HG02840 (cell line): ENCODE measurements at regions not wholly inside any gene's neighbourhood (a gene's known extent, or its start where the extent isn't known, plus 50 kb on each side); places are given as distances from the start of the nearest gene placed in this dataset.
"Not testable (repeated sequence)": the region's sequence is repeated elsewhere in the genome, so short reads cannot be mapped to it uniquely, and the experiment has no call there.

Experiments used
- ATAC-seq: cut with Tn5 transposase; IDR thresholded peaks from one replicate; pipeline ENCODE4 v1.9.1; 2021; ENCODE audit warnings: mild to moderate bottlenecking, moderate library complexity, moderate number of reproducible peaks; ENCODE audit not compliant: unreplicated experiment, low FRiP score

DNA sequence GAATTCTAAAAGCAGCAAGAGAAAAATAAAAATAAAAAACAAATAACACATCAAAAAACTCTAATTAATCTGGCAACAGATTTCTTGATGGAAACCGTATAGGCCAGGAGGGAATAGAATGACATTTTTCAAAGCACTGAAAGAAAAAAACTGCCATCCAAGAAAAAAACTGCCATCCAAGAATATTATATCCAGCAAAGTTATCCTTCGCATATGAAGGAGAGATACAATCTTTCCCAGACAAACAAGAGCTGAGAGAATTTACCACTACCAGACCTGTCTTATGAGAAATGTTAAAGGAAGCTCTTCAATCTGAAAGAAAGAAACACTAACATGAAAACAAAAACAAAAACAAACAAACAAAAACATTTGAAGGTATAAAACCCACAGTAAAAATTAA is 214.8 kb downstream of the EMP1 start:
- no peak for ATAC-seq

DNA sequence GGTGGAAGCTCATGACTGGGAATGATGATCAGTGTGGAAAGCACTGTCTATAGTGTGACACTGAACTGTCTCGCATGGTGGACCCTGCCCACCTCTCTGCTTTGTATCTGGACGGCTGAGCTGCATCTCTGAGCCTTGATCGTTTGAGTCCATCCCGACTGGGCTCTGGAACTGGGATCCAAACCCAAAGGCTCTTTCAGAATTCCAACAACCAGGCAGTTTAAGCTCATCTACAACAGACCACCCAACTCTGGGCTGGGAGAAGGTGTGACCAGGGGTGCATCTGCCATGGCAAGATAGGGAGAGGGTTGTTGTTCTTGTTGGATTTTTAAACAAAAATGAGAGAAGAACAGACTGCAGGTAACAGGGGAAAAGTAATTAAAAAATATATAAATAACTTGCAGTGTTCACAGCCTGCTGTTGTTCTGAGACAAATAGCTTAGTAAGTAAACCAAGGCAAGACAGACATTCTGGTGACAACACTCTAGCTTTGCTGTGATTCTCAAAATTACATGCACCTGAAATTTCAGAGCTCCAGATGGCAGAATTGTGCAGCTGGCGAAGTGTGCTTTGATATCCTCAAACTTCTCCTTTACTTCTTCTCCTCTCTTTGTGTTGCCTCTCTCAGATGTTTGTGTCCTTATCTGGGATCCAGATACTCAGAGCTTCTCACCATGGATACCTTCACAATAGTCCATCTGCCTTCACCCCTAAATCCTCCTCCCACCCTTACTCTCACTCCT is 209.6 kb downstream of the EMP1 start:
- ATAC-seq: no peak

DNA sequence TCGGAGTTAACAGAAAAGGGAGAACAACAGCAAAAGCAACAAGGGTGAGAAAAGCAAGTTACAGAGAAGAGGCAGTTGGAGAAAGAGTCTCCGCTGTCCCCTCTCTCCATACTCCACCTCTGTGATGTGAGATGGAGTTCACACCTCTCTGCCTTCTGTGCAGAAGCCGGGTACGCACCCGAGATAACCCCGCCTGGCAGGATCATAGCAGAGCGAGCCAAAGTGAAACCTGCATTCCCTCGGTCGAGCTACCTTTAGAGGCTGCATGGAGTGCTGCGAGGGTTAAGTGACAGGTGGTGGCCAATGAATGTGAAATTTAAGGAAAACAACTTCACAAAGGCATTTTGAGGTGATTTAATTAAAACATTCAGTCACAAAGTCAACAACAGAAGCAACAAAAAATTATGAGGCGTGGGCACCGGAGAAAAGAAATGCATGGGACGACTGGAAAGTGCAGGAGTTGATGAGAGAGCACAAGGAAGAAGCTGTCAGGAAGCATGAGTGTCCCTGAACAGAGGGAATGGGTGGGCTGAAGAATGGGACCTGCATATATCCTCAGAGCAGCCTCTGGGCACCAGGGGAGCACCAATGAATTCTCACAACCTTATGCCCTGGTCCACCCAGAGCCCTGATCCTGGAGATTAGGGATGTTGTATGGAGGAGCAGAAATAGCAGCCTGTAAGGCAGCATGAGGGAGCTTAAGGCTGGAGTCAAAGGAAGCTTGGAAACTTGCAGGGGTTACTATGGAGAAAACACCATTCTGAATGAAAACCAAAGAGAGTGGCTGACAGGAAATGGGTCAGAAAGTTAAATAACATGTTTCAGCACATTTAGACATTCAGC is 208.3 kb downstream of the EMP1 start:
- no peak for ATAC-seq

DNA sequence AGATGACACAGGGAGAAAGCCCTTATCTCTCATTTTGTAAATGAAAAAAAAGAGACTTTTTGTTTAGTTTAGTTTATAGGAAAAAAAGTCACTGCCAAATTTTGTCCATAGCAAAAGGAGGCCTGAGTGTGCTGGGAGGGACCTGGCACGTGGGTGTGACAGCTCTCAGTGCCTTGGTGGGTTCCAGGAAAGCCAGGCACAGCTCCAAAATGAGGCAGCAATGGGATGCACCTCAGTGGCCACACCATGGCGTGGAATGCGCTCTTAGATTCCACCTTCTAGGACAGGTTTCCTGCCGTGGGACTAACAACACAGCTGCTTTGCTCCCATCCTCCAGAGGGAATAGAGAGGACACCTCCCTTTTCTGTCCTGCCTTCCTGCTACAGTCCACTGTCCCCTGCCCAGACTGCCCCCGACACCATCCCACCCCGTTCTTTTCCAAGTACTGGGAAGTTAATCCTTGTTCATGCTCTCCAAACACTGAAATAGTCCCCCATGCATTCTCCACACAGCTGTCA is 207.6 kb downstream of the EMP1 start:
- ATAC-seq: no peak

DNA sequence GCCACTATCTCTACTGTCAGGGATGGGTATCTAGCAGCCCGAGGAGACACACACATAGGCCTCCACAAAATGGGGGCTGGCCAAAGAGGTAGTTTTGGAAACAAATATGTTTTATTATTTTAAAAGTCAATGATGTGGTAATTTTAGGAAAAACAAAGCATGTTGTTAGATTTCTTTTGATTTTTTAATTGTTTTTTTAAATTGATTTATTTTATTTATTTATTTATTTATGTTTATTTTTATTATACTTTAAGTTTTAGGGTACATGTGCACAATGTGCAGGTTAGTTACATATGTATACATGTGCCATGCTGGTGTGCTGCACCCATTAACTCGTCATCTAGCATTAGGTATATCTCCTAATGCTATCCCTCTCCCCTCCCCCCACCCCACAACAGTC is 194.8 kb downstream of the EMP1 start:
- ATAC-seq: not testable (repeated sequence)

DNA sequence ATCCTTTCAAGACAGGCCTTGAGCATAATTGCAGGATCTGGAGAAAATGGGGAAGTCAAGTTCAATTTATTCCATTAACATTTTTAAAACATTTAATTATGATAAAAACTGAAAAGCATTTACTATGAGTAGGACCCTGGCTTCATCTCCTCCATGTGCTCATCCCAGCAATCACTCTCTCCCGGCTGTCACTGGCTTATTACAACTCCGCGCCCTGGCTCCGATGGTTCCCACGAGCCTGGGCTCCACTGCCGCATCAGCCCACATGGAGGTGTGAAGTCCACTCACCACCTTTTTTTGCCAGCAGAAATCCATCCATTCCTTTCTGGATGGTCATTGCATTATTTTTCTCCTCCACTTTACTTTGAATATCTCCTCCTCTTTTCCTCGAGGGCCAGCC is 194.4 kb downstream of the EMP1 start:
- ATAC-seq: no peak

DNA sequence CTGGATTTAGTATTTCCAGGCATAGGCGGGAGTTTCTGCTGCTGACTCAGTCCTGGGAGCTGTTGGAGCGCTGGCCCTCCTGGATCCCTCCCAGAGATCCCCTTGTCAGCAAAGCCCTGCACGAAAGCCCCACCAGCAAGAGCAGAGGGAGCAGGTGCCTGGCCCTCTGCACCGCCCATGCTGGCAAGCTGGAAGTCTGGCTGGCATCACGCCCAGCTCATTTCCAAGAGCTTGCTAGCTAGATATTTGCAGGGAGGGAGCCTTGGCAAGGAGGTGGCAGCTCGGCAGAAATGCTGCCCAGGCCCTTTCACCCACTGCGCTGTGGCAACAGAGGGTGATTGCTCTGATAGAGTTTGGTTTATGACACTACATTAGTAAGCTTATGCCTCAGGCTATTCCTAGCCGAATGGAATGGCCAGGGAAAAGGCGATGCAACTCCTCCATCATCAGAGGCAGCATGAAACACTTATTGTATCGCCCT is 193.9 kb downstream of the EMP1 start:
- no peak for ATAC-seq

DNA sequence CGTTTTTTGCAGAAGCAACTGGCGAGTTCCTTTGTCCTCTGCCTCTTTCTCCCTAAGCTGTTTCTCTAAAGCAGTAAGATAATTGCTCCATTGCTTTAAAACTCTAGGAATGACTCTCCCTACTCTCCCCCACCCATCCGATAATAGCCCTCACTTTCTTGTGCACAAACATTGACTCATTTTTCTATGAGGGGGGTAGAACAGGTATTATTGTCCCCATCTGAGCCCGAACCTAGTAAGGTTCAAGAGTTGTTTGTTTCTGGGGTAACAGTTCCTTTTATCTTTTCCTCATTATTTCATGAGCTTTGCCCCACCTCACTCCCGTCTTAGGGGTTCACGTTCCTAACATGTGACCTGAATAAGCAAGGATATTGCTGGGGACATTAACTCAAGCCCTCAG is 190.6 kb downstream of the EMP1 start:
- no peak for ATAC-seq

DNA sequence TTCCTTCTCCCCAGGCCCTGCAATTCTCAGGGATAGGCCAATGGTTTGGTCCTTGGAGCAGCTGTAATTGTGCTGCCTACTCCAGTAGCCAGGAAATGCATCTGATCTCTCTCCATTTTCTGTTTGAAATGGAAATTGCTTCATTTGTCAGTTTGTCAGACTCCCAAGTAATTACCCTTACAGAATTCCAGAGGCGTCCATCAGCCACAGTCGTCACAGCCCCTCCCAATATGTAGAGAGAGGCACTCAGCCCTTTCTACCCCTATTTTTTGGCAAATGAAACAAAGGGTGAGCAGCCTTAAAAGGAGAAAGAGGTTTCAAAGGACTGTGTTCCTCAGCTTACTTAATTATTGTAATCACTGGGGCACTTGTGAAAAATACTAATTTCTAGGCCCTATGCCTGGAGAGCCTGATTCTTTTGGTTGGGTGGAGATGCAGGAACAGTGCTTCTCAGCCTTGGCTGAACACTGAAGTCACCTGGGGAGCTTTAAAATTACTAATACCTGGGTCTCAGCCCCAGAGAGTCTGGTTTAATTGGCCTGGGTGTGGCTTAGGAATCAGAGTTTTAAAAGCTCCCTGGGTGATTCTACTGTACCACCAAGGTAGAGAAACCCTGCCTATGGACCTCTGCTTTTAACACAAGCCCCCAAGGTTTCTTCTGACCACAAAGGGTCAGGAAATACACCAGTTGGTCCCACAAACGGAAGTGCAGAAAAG is 190.0 kb downstream of the EMP1 start:
- no peak for ATAC-seq

DNA sequence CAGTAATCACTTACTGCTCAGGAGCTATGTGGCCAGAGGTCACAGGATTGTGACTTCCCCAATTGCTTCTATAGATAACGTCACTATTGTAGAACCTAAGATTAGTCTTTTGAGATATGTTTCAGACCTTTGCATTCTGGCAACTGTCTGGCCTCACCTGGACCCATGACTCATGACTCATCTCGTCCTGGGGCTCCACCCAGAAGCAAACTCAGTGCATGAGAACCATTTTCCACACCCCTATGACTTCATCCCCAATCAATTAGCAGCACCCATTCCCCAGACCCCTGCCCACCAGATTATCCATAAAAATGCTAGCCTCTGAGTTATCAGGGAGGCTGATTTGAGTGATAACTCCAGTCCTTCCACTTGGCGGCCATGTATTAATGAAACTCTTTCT is 186.9 kb downstream of the EMP1 start:
- ATAC-seq: no peak

DNA sequence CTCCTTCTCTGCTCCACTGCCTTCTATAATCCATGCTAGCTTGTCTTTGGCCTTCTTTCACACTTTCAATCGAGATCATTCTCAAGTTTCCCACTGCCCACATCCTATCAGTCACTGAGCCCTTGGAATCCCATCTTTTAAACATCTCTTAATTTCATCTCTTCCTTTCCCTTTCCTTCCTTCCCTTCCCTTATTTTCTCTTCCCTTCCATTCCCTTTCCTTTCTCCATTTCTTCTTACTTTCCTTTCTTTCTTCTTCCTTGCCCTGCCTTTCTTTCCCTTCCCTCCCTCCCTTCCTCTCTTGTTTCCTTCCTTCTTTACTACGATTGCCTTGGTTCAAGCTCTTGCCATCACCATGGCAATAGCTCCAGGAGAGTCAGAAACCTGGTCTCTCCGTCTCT is 183.8 kb downstream of the EMP1 start:
- ATAC-seq: no peak

DNA sequence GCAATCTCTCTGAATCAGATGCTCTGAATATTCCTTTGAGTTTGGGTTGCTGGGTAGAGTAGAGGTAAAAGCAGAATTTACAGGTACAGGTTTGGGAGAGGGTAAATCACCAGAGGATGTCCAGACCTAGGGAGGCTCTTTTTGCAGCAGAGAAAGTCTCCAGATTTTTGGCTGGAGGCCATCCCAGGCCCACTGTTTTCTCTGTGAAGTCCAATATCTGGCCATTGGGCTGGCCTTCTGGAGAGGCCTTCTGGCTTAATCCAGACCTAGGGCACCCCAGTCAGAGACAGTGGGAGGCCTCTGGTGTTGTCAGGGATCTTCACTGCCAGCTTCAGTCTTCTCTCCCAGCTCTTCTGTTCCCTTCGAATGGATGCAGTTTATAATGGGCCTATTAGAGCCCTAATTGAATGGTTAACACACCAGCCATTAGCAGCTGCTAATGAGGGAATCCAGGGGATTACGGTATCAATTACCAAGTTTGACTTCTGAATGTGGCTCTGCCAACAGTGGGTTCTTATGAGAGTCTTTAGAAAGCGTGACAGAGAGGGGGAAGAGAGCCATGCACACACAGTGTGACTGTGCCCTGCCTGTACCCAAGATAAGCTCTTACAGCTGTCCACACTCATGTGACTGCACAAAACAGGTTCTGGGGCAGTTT is 183.1 kb downstream of the EMP1 start:
- no peak for ATAC-seq

DNA sequence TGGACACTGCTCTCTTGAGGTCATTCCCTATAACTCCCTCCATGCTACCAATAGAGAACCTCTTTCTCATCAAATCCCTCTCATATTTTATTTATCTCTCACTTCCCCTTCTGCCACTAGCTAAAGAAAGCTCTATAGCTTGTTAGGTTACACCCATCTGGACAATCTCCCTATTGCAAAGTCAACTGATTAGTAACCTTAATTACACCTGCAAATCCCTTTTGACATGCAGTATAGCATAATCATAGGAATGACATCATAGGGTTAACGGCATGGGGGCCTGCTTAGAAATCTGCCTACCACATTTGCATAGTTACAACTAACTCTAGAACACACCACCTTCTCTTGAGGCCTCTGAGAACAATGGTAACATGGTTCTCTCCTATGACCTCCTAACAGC is 181.2 kb downstream of the EMP1 start:
- no peak for ATAC-seq

DNA sequence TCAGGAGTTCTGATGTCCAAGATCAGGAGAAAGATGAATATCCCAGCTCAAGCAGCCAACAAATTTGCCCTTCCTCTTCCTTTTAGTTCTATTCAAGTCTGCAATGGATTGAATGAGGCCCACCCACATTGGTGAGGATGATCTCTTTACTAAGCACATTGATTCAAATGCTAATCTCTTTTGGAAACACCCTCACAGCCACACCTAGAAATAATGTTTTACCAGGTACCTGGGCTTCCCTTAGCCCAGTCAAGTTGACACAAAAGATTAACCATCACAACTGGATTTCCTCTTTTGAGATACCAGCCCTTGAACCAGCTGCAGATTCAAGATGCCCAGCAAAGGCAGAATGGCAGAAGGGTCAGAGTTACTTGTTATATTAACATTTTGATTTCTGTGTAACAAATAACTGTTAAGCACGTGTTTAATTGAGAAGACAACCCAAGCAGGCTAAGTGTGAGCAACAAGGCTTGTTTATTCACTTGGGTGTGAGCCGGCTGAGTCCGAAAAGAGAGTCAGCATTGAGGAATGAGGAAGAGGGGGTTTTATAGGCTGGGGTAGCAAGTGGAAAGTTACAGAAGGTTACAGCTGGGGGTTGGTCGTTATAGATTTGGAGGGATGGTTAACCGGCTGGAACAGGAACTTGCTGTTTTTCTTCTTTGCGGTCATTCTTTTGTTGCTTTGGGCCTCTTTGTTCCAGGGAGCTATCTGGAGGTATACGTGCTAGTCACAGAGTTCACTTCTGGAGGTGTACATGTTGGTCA is 180.3 kb downstream of the EMP1 start:
- no peak for ATAC-seq

DNA sequence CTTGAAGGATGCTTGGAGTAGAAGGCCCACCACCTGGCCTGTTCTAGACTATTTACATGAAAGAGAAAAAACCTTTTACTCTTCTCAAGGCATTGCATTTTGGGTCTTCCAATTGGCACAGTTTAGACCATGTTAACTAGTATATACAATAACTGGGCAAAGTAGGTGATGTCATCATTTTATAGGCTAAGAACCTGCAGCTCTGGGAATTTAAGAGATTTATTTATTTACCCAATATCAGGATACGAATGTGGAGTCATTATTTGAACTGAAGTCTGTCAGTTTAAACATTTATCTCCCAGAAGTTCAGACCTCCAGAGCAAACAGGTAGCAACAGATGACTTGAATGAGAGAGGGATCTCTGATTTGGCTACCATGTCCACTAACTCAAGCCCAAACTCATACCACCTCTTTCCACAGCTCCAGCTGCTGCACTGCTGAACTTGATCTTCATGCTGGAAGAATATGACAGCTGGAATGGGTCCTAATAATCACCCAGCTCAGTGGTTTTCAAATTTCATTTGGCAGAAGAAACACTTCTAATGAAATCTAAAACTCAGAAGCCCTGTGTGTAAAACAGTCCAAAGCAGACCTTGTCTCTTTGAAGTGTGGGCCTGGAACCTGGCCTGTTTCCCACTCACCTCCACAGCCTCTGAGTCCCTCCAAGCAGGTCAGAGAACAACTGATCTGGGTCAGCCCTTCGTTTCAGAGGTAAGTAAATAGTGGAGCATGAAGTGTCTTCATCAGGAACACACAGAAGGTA is 179.2 kb downstream of the EMP1 start:
- no peak for ATAC-seq

DNA sequence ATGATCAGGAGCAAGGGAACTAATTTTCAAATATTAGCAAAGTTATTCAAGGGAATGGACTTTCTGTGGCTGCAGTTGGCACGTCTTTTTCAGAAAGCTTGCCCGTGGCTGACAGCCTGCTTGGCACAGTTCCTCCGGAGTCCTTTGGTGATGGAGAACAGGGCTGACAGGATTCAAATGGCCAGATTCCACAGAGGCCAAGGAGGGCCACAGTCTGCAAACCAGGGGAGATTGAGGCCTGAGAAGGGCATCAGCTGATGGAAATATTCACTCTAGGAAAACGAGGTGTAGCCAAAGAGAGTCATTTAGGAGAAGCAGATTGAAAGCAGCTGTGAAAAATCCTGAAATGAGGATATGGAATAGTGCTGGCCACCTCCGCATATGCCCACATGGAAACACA is 178.3 kb downstream of the EMP1 start:
- no peak for ATAC-seq

DNA sequence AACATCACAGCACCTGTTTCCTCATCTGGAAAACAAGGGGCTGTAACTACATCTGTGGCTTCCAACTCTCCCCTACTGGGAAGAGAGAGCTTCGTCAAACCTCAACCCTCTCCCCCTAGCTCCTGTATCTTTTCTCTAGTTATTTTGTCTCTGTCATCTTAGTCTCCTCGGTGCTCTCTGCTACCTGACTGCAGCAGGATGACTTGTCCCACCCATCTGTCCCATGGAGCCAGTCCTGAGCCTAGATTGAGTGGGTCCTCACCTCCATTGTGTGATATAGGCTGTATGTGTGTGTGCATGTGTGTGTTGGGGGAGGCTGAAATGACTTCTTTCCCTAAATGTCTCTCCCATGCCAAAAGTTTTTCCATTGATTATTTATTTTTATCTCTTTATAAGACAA is 177.3 kb downstream of the EMP1 start:
- ATAC-seq: no peak

DNA sequence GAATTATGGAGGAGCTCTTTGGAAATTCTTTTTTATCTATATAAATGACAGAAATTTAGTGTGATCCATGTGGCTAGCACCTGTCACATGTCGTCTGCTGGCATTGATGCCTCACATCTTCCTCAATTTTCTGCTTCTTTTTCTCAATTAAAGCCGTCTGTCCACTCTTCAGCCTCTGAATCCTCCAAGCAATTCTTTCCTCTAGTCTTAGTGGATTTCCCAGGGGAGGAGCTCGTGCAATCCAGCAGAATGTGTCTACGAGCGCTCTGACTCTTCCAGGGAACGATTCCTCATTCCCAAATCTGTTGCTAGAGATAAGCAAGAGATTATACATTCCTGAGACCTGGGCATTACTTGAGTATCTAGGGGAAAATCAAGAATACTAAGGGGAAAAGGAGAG is 176.6 kb downstream of the EMP1 start:
- no peak for ATAC-seq

DNA sequence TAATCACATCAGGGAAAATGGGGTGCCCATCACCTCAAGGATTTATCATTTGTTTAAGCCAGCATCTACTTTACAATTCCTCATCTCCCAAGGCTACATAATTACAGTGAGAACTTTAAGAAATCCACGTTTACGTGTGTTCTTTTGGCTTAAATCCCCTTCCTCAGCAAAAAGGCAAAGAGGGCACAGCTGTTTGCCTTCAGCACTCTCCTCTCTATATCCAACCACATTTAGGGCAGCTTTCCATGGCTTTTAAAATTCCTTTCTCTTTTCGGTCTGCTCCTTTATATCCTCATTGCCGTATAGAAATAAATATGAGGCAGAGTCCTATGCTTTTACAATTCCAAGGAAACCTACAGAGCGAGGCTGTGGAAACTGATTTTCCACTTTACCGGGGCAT is 175.9 kb downstream of the EMP1 start:
- no peak for ATAC-seq
